ENCODE measurements at regions not wholly inside any gene's neighbourhood (a gene's known extent, or its start where the extent isn't known, plus 50 kb on each side); places are given as distances from the start of the nearest gene placed in this dataset.

- H4K5ac ChIP-seq (ENCODE audit: insufficient read length, low read depth, low read length), result no peak overlapping the region
- no peaks in the 10 kb centered on the region for H3K79me2 ChIP-seq (ENCODE audit: control insufficient read depth in 1 of 2, insufficient read depth in 2 of 2, low read length in 2 of 2)
- no peaks in the 10 kb centered on the region for H3K79me1 ChIP-seq (ENCODE audit: low read depth, low read length)
- H4K8ac ChIP-seq (ENCODE audit: extremely low read depth, insufficient read depth, low read length), result no peak overlapping the region
- H3K23ac ChIP-seq (ENCODE audit: insufficient read length), result no peak overlapping the region
- H3K36me3 ChIP-seq (ENCODE audit: control insufficient read depth in 2 of 4, insufficient read depth in 4 of 4, low read length in 3 of 4), result no peaks in the 10 kb centered on the region
- H2AFZ ChIP-seq (ENCODE audit: low read length), result no peak overlapping the region
- 82% methylated on average over 1 of the region's 1 CpG; no CpG with 5 or more reads in 1 of the 2 experiments for WGBS, 2 experiments (ENCODE audit: extremely low coverage in 1 of 2, insufficient coverage in 1 of 2, insufficient read length in 1 of 2, insufficient replicate concordance in 2 of 2, low coverage in 1 of 2, low lambda C conversion rate in 2 of 2, missing lambda C conversion rate in 1 of 2)
- no peak overlapping the region for H3K4ac ChIP-seq (replicated peaks; ENCODE audit: insufficient read length, low read depth, low read length)
- peaks cover 0 to 7% (median 2%) of the 10 kb centered on the region in 4 experiments; a peak in 6 of 7 replicates for H3K4me1 ChIP-seq (replicated peaks in 1 of 4; ENCODE audit: control insufficient read depth in 3 of 4, insufficient read depth in 4 of 4, low read length in 3 of 4)
- no peak overlapping the region for H2BK20ac ChIP-seq (ENCODE audit: low read length)
- H2AK5ac ChIP-seq (ENCODE audit: low read depth, low read length), result no peak overlapping the region
- no peak overlapping the region for H3K9ac ChIP-seq (replicated peaks in 1 of 4; ENCODE audit: extremely low read depth in 1 of 4, low read depth in 3 of 4, low read length in 3 of 4)
- no peak overlapping the region for H2BK15ac ChIP-seq (ENCODE audit: low read length)
- no peak overlapping the region for H3K27ac ChIP-seq (ENCODE audit: low read depth, low read length)
- H3K56ac ChIP-seq (replicated peaks; ENCODE audit: insufficient read length, low read depth, low read length), result no peak overlapping the region
- no peaks in the 10 kb centered on the region for H3K23me2 ChIP-seq (ENCODE audit: low read depth, low read length)
- no peak overlapping the region for H3K4me3 ChIP-seq (ENCODE audit: extremely low read depth in 1 of 4, insufficient read depth in 2 of 4, low read depth in 3 of 4, low read length in 4 of 4)
- POLR2A ChIA-PET (ENCODE audit: partially characterized antibody), result no interaction called here
- H4K91ac ChIP-seq (replicated peaks; ENCODE audit: insufficient read length, low read length), result no peak overlapping the region
- CTCF ChIA-PET (ENCODE audit: partially characterized antibody), result no interaction called here
- FAIRE-seq, result no peak
- no peak overlapping the region for H3K14ac ChIP-seq (ENCODE audit: insufficient read length)
- 0 out of 4 replicates have a peak, but pooled peaks cover 2% of the 10 kb centered on the region in 2 experiments for H3K9me3 ChIP-seq (ENCODE audit: insufficient read depth in 2 of 2, low read depth in 1 of 2, low read length in 1 of 2)
- H3K18ac ChIP-seq (ENCODE audit: extremely low read depth, low read length), result no peak overlapping the region
- H2BK5ac ChIP-seq (ENCODE audit: low read depth, low read length), result no peak overlapping the region
- no peak overlapping the region for H2BK120ac ChIP-seq (replicated peaks; ENCODE audit: low read depth, low read length)
- H4K20me1 ChIP-seq (replicated peaks in 1 of 2; ENCODE audit: control insufficient read depth in 1 of 2, insufficient read depth in 2 of 2, low read length in 2 of 2), result no peaks in the 10 kb centered on the region
- no peak for DNase-seq (ENCODE audit: low read depth in 1 of 2, low spot score in 2 of 2)
- H3K27me3 ChIP-seq (replicated peaks in 1 of 4; ENCODE audit: control insufficient read depth in 3 of 4, extremely low read depth in 1 of 4, insufficient read depth in 3 of 4, low read length in 3 of 4), result no peaks in the 10 kb centered on the region
- H3K4me2 ChIP-seq (ENCODE audit: insufficient read depth in 1 of 2, low read depth in 2 of 2, low read length in 2 of 2), result no peak overlapping the region
- no peak overlapping the region for H2BK12ac ChIP-seq (ENCODE audit: low read depth, low read length)
- TF ChIP-seq YY1 (IDR thresholded peaks at IDR 0.05; ENCODE audit: low read depth, low read length) (no peak), CBX5 (IDR thresholded peaks at IDR 0.05; ENCODE audit: low read depth, low read length) (no peak), NANOG (IDR thresholded peaks at IDR 0.05; ENCODE audit: insufficient read depth, low read depth, low read length, poor library complexity, severe bottlenecking) (no peak), RNF2 (IDR thresholded peaks at IDR 0.05; ENCODE audit: borderline replicate concordance, low read depth, low read length, missing control alignments, poor library complexity, severe bottlenecking) (no peak), TEAD4 (IDR thresholded peaks at IDR 0.05; ENCODE audit: low read depth, low read length) (no peak), E2F6 (IDR thresholded peaks at IDR 0.05) (no peak), RXRA (IDR thresholded peaks at IDR 0.05; ENCODE audit: insufficient read depth, low read depth, low read length) (no peak), GABPA (IDR thresholded peaks at IDR 0.05; ENCODE audit: borderline replicate concordance, insufficient read depth, low read length) (no peak), HDAC6 (IDR thresholded peaks at IDR 0.05; ENCODE audit: low read depth, low read length) (no peak), HDAC2 (IDR thresholded peaks at IDR 0.05; ENCODE audit: borderline replicate concordance in 1 of 2, low read depth in 2 of 2, low read length in 2 of 2) (no peak), JUND (IDR thresholded peaks at IDR 0.05; ENCODE audit: low read length) (no peak)
- TF ChIP-seq, protein P1, sequence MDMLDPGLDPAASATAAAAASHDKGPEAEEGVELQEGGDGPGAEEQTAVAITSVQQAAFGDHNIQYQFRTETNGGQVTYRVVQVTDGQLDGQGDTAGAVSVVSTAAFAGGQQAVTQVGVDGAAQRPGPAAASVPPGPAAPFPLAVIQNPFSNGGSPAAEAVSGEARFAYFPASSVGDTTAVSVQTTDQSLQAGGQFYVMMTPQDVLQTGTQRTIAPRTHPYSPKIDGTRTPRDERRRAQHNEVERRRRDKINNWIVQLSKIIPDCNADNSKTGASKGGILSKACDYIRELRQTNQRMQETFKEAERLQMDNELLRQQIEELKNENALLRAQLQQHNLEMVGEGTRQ (IDR thresholded peaks at IDR 0.05; ENCODE audit: low read length), result no peak
These were observed 313.3 kb downstream of the ZNF608 start for GRCh38 chr5:124433170-124433569.

All from H1 (cell line).